Middle frontal gyrus (tissue), 1 donor: ENCODE measurements at regions not wholly inside any gene's neighbourhood (a gene's known extent, or its start where the extent isn't known, plus 50 kb on each side); places are given as distances from the start of the nearest gene placed in this dataset.
"Not testable (repeated sequence)": the region's sequence is repeated elsewhere in the genome, so short reads cannot be mapped to it uniquely, and the experiment has no call there.

Source experiments
- DNase-seq: peaks from one replicate; pipeline ENCODE4 v3.0.0-alpha.2; 2015; ENCODE audit warnings: low spot score; ENCODE audit errors: extremely low spot score

DNA sequence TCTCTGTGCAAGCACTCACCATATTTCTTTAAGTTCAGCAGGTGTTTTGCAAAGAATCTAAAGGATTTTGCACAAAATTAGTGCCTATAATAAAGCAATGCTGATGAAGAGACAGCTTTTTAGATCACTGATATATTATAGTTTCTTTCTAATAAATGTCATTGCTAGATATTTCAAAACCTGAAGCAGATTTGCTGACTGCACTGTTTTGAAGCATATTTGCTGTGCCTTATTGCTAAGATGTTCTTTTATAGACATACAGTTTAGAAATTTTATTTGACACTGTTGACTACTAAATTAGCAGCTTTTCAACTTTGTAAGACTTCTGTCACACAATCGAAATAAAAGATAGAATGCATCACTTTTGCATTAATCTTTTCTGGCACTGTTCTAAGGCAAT lies 620.9 kb upstream of the CELF4 start:
- no peak for DNase-seq

DNA sequence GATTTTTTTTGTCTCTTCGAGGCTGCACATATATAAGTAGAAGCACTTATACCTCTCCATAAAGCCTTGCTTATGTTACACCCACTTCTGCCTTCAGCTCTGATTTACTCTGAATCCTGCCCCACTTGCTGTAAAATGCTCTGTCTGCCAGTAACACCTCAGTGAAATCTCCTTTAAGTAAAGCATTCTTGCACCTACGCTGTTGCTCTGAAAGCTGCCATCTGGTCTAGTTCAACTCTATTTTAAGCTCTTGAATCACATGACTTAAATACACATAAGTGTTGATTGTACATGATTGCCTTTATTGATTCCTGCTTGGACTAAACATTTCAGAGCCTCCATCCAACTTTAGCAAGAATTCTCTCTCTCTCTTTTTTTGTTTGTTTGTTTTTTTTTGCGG lies 609.0 kb upstream of the CELF4 start:
- peak; percentile 8 for DNase-seq

DNA sequence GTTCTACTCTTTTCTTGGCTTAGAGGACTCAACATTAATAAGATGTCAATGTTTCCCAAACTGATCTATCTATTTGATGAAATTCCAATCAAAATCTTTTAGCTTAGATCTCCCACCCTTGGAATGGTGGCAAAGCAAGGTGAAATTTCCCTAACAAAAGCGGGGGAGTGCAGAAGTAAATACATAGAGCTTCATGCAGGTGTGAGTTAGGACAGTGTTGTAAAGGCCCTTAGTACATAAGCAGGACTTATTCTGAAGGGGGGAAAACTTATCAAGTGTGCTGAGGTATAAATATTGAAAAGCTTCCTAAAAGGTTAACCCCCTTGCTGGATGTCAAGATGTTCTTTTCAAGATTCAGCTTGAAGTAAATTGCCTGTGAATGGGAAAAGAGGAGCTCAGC lies 608.6 kb upstream of the CELF4 start:
- no peak for DNase-seq

DNA sequence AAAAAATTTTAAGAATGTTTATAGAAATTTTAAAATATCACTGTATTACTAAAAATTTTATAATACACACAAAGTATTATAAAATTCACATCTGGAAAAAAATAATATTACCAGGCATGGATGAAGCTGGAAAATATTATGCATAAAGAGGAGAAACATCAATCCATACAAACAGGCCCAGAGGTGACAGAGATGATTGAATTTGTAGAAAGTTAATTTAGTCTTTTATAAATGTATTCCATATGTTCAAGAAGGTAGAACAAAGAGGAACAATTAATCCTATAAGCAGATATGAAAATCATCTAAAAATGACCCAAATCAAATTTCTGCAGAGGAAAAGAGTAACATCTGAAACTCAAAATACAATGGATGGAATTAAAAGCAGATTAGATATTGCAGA lies 605.2 kb upstream of the CELF4 start:
- DNase-seq: no peak

DNA sequence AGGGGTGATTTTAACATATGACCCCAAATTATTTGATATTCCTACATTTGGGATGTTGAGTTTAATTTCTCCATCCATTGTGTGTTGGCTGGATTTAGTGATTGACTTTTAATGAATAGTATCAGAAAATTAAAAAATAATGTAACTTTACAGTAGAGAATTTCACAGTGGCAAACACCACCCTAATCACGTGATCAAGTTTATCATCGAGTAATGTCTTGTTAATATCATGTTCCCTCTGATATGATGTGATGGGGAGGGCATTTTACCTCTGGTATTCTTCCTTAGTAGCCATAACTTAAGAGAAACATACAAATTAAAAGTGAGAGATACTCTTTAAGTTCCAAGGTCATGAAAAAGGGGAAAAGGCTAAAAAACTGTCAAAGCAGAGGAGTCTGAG lies 602.0 kb upstream of the CELF4 start:
- DNase-seq: no peak

DNA sequence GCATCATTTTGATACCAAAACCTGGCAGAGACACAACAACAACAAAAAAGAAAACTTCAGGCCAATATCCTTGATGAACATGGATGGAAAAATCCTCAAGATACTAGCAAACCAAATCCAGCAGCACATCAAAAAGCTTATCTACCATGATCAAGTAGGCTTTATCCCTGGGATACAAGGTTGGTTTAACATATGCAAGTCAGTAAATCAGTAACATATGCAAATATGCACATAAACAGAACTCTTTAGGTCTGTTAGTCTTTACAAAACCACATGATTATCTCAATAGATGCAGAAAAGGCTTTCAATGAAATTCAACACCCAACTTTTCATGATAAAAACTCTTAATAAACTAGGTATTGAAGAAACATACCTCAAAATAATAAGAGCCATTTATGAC lies 587.5 kb upstream of the CELF4 start:
- not testable (repeated sequence) for DNase-seq

DNA sequence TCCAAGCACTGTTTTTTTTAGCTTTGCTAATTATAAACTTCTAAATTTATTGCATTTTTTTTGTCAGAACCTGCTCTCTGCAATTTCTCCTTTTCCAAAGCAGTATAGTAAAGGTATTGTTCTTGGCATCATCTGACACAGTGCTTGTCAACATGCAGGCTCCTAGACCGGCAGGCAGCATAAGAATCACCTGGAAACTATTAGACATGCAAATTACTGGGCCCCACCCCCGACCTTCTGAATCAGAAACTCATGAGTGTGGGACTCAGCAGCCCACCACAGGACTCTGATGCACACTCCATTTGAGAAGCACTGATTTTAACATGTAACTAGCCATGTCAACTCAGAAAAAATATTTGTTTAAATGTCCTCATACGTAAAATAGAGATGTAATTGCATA lies 551.1 kb upstream of the CELF4 start:
- DNase-seq: no peak

DNA sequence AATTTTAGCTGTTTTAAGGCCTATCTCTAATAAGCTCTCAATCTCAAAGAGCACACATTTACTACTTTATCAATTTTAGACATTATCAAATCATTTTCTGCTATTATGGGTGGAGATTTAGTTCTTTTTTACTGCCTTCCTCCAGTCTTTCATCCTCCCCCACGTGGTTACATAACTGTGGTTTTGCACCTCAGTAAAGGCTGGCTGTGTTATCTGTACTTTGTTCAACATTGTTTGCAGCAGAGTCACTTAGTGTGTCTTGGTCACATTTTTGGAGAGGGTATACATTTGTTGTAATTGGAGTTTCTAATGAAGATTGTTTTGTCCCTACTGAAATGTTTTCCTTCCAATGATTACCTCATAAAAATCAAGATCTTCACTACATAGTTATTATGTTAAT lies 549.6 kb upstream of the CELF4 start:
- no peak for DNase-seq

DNA sequence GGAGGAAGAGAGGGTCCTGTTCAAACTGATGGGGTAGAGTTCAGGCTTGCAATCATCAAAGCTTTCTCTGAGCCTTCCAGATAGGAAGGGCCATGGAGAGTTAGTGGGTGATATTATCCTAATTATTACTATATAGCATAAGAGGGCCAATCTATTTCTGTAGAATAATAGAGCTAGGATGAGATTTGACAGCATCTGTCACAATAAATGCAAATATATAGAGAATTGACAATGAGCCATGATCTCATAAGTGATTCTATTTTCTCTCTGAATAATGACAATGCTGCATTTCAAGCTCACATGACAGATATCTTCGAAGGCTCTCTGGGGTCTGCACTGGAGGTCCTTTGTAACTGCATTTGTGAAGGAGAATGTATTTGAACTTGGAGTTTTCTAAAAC lies 521.9 kb upstream of the CELF4 start:
- DNase-seq: no peak

DNA sequence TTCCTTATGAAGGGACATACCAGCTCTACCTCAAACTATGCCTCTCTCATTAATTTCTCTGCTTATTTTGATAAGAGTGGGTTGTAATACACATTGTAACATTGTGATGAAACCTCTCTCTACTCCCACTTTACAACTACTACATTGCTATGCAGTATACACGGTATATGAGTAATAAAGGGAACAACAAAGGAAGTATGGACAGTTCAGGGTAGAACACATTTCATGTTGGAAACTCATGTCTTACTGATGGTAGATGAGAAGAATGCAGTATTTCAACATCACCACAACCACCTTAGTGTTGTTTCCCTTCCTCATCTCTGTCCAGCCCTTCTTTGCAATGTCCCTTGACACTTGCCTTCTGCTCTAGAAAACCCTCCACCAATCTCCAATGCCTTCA lies 515.9 kb upstream of the CELF4 start:
- DNase-seq: no peak

DNA sequence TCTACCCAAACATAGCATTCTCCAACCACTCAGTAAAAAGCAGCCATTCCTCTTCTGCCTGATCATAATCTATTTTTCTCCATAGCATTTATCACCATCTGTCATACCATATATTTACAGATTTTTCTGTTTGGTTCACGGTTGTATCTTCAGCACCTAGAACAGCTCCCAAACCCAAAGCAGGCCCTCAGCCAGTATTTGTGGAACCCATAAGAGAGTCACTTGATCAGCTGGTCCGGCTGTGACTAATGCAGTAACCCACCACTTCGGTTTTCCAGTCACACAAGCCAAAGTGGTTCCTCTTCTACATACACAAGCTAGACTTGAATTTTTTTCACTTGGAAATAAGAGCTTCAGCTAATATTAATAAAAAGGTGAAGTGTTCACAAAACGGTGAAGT lies 511.6 kb upstream of the CELF4 start:
- DNase-seq: no peak

DNA sequence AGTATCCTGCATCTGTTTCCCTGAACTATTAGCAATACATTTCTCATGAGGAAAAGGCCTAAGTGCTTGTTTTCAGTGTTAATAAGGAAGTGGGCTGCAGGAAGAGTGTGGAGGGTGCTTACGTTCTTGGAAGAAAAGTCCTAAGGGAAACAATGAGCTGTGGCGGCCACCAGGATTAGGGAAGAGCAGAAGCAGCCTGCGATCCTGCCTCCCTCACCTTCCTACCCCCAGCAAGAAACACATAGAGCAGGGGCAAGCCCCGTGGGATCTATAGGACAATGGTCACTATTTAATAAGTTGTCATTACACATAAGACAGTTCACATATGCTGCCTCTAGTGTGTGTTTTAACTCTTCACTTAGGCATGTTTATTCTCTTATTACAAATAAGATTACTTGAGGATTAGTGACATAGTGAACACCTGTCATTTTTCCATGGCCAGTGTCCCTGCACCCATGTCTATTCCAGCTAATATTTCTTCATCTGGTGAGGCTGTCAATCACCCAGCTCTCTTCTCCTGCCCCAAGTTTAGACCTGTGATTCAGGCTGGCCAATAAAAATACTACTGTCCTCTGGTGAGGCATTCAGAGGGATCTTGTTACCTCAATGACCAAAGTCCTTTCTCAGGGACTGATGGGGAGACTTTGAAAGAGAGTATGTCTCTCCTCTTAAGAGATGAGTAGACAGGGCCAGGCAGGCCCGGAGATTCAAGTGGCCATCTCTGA lies 510.9 kb upstream of the CELF4 start:
- no peak for DNase-seq

DNA sequence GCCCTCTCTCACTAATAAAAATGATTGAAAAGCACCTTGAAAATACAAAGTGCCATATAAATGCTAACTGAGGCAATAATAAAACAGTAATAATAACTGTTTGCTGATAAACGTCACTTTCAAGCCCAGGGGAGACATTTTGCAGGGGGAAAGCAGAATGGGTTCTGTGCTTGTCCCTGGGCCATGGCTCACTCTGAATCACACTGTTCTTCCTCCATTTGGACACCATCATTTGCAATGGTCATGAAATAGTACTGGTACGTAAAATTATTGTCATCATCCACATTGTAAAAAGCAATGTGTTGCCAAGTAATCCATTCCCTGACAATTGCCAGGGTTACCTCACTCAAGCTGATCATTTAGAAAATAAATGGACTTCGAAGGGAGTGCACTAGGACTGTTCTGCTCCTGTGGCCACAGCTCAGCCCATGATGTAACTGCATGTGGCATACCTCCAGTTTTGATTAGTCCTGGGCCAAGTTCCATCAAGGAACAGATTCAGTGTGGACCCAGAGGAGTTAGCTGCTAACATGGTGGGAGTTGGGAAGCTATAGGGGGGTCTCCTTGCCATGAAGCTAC lies 508.8 kb upstream of the CELF4 start:
- no peak for DNase-seq

DNA sequence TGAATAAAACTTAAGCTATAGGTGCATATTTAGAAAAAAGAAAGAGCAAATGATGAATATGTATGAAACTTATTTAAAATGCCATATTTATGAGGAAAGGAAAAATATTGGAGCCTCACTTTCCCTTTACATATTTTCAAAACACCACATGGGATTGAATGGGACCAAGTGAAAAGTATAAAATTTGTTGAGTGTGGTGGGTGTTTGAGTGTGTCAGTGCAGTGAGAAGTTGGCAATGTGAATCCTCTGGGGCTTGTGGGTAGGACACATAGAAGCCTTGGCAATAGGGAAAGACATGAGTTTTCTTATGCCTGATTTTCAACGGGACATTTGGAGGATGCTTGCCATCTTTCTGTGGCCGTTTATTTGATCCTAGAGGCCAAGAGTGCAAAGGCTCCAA lies 502.2 kb upstream of the CELF4 start:
- DNase-seq: no peak

DNA sequence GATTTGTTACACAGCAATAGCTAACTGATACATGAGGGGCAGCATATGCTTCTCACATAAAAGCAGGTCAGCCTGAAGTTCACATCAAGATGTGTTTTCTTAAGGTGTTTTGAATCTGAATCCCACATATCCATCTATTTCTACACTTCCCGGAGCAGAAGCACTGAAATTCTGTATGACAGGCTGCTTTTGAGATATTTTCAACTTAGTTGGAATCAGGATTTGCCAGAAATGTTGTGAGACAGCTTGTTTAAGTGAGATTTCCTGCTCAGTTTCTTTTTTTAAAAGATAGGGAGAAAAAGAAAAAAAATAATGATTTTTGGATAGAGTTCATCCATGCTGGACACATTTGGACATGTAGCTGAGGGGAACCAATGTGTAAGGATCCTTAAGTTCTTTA lies 501.5 kb upstream of the CELF4 start:
- no peak for DNase-seq

DNA sequence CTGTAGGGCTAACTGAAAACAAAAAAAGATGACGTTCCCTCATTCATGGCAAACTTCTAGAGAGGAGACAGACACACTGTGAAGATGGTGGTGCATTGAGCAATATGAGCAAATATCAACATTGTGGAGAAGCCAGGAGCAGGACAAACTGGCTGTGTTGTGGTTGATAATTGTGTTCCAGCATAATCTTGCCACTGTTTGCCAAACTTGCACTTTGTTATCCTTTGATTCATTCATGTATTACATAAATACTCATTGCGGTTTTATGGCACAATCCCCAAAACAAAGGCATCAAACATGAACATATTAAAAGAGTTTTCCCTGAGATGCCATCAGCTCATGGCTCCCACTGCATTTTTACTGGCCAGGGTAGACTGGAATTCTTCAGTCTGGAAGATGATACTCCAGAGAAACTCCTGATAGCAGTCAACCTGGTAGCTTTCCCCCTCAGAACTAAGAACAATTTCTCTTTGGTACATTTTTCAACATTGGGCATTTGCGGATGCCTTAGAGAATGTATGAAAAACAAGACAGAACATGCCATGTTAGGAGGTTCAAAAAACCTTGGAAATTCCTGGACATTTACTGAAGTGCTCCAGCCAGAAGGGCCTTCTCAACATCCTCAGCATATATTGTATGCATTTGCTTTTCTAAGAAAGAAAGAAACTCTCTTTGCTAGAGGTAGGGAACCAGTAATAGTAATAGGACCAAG lies 487.4 kb upstream of the CELF4 start:
- DNase-seq: no peak

DNA sequence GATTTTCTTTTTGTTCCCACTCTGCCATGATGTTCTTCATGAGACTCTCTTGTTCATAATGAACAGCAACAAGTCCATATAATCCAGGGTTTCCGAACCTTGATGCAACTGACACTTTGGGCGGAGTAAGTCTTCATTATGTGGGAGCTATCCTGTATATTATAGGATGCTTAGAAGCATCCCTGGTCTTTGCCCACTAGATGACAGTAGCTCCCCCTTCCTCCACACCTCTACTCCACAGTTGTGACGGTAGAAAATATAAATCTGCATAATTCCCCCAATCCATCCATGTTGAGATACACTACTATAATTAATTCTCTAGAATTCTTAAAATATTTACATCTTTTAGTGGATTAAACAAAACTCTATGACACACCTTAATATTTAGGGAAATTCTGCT lies 482.2 kb upstream of the CELF4 start:
- no peak for DNase-seq

DNA sequence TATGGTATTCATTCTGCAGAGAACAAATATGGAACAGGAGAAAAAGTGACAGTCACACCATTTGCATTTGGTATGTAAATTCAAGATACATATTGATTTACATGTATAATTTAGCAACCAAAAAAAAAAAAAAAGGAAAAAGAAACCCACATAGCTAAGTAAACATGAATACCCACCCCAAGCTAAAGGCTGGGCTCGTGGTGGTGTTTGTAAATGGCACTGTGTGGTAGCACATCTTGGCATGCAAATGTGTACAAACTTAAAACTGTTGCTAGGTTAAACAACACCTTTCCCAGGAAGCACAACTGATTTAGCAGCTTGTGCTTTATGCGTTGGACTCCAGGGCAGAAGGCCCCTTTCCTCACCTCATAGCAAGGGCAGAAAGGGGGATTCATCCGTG lies 481.1 kb upstream of the CELF4 start:
- no peak for DNase-seq

DNA sequence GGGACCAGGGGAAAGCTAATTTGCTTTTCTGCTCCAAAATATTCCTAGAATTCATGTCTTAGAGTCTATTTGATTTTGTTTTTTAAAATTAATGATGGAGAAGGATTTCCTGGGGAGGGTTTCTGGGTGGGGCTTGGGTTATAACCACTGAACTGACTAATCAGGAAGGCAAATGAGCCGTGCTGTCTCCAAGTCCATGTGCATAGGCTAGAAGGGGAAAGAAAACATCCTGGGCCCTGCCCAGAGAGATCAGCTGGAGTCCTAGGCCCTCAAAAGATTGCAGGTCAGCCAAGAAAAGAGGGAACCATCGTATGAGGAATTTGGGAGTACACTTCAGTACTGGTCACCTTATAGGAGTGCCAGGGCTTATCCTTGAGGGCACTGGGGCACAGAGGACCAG lies 480.2 kb upstream of the CELF4 start:
- no peak for DNase-seq

DNA sequence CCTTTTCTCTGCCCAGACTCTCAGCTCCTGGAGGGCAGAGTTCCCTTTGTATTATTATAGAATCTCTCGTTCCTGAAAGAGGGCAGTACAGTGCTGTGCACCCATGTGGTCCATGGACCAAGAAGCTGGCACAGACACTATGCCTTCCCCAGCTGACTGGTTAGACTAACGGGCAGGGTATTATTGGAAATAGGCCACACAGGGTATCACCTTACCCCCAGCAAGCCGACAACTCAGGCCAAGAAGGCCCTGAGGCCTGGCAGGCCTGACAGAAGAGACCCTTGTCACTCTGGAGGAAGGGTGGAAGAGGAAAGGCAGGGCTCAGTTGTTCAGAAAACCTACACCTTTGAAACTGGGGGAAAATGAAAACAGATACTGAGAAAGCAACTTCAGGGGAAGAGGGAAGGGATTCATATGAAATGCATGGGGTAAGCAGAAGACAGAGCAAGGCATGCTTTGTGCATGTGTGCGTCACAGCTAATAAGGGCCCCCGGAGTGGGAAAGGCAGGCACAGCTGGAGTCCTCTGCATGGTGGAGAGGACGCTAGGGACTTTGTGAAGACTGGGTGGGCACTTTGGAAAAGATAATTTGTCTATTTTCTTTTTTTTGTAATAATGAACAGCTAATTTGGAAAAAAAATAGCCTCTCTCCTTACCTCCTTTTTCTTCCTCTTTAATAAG lies 476.8 kb upstream of the CELF4 start:
- no peak for DNase-seq

DNA sequence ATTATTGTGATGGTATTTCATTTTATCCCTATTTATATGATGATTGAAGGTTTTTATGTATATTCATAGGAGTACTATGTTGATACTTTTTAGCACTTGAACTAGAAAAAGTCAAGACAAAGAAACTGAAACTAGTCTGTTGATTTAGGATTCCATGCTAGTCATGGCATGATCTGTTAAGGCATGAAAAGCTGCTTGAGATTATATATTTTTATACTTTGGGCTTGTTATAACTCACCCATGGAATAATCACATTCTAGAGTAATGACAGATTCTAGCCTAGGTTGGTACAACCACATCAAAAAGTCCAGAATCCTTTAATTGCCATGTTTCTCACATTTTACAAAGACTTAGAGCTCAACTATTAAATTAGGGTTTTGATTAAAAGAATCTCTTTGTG lies 472.6 kb upstream of the CELF4 start:
- DNase-seq: no peak

DNA sequence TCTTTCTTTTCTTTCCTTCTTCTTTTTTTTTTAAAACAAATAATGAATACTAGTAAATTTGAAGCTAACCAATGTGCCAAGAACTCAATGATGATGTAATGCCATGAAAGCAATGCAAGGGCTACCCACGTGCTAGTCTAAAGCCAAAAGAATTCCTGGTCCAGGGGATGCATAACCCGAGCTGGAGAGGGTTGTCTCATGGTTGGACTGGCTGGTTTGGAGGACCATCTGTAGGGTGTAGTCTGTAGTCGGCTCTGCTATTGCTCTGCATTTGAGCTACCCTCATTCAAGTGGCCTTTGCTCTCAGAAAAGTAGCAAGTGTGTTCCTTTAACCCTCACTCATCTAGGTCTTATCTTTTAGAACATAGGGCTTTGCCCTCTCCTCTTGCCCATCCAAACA lies 469.6 kb upstream of the CELF4 start:
- no peak for DNase-seq
